NCI-H2196 (cell line): ENCODE measurements at regions not wholly inside any gene's neighbourhood (a gene's known extent, or its start where the extent isn't known, plus 50 kb on each side); places are given as distances from the start of the nearest gene placed in this dataset.
"Not testable (repeated sequence)": the region's sequence is repeated elsewhere in the genome, so short reads cannot be mapped to it uniquely, and the experiment has no call there.

Experiments
- DNase-seq: peaks from one replicate; lab custom pipeline; 2025; ENCODE audit not compliant: unreplicated experiment; lab: John Stamatoyannopoulos, UW

DNA sequence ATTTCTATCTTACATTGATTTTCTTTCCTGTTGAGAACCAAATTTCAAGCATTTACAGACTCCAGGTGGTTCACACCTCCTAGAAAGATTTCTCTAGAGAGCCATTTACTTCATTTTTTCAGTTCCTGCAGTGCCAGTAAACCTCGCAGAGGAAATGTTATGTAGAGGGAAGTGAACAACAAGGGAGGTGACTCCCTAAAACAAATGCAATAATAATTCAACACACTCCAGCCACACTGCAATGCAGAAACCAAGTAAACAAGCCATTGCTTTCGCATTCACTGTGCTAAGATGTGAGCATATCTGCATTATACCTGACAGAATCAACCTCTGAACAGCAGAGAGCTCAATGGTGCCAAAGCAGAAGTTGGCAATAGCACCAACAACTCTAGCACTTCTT lies 215.1 kb downstream of the RBM26 start:
- no peak for DNase-seq

DNA sequence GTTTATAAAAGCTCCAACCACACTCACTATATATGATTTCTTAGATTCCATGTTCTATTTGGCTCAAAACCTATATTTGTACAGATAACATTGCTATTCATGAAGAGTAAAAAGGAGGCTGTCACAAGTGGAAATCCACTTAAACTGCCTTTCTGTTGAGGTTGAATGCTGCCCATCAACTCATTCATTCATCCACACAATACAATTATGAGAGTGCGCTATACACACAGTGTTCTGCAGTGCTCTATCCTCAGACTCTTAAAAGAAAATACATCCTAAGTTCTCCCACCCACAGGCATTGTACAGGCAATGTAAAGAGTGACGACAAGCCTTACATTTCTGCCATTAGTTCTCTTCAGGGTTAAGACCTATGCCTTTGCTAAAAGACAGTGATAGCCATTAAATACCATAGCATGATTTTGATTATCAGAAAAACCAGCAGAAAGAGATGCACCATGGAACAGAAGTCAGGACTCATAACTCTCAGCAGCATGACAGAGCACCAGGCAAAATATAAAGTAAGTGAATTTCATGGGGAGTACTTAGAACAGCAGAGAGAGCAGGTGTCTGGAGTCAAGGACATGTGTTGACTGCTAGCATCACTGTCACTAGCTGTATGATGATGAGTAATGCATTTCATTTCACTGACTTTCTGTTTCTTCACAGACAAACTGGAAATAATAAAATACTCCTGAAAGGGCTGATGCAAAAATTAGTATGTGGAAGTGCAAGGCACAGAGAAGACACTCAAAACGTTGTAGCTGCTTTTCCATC lies 218.0 kb downstream of the RBM26 start:
- no peak for DNase-seq

DNA sequence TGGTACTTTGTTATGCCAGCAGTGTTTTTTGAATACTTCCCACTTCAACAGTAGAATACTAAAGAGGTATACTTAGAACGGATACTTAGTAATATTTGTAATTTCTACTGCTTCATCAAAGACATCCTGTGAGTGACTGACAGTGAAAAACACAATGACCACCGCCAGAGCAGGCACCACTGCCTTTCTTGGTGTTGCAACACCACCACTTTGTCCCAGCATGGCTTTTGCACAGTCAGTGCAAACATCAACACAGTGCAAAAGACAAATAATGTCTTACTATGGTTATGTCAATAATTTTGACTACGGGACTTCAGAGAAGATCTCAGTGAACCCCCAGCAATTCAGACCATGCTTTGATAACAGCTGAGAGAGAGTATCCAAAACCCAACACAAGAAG lies 220.5 kb downstream of the RBM26 start:
- DNase-seq = no peak

DNA sequence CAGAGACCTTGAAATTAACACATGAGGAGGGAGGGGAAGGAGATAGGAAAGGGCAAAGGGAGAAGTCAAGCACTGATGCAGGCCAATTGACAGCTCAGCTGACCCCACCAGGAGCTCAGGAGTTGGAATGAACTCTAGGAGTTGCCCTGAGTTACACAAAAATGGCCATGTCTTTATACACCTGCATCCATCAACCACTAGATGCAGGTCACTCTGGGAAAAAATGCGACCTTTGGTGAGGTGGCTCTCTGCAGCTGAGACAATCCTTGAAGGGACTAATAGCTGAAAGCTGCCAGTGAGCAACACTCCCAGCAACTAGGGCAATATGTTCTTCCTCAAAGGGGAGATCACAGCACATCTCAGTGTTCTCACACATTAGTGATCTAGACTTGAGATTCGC lies 222.8 kb downstream of the RBM26 start:
- no peak for DNase-seq

DNA sequence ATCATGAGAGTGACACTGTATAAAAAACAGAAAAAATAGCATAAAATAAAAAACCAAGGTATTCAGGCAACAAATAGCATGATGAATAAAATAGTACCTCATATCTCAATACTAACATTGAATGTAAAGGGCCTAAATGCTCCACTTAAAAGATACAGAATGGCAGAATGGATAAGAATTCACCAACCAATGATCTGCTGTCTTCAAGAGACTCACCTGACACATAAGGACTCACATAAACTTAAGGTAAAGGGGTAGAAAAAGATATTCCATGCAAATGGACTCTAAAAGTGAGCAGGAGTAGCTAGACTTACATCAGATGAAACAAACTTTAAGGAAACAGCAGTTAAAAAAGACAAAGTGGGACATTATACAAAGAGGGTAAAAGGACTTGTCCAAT lies 232.4 kb downstream of the RBM26 start:
- not testable (repeated sequence) for DNase-seq

DNA sequence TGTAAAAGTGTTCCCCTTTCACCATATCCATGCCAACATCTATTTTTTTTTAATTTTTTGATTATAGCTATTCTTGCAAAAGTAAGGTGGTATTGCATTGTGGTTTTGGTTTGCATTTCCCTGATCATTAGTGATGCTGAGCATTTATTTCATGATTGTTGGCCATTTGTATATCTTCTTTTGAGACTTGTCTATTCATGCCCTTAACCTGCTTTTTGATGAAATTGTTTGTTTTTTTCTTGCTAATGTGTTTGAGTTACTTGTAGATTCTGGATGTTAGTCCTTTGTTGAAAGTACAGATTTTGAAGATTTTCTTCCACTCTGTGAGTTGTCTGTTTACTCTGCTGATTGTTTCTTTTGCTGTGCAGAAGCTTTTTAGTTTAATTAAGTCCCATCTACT lies 233.1 kb downstream of the RBM26 start:
- DNase-seq = not testable (repeated sequence)

DNA sequence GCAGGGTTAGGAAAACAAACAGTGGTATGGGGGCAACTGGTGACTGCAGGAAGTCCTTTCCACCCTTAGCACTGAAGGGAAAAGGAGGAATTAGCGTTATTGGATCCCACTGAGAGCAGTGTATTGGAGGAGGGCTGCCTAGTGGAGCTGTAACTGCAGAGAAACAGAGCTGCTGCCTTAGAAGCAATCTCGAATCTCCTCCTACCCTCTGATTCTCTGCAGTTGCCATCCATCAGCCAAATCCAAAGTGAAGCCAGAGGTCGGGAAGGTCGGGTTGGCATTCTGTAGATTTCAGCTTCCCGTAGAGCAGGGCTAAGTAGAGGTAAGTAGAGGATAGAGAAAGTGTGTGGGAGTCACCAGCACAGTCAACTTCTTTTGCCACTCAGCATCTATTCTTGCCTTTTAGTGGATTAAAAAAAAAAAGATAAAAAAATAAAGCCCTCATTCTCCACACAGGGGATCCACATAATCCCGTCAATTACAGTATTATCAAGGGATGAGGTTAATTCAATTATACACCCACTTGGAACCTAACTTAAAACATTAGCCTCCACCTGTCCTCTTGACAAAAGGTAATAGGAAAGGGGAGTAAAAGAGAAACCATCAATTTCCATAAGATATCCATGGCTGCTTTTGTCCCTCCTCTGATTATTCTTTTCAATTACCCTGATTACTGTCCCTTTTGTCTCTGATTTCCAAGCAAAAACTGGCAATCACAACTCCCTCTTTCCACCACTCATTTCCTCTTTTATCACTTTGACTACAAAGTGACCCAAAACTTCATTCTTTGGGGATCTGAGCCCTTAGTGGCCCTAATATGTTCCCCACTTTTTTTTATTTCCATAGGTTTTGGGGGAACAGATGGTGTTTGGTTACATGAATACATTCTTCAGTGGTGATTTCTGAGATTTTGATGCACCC lies 234.7 kb downstream of the RBM26 start:
- no peak for DNase-seq

DNA sequence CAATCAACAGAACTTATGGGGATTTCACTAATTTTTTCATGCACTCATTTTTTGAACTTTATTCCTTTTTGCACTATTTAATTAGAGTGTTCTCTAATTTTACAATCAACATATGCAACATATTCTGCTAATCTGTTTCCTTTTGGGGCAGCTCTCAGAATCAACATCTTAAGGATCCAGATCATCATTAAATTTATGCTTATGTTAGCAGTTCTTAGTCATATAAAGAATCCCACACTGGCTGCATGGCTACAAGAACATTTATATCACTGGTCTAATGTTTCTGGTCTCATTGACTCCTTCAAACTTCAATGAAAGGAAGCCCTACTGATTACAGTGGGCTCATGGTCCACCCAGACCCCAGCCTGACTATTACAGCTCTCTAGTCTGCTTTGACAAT lies 245.2 kb downstream of the RBM26 start:
- no peak for DNase-seq

DNA sequence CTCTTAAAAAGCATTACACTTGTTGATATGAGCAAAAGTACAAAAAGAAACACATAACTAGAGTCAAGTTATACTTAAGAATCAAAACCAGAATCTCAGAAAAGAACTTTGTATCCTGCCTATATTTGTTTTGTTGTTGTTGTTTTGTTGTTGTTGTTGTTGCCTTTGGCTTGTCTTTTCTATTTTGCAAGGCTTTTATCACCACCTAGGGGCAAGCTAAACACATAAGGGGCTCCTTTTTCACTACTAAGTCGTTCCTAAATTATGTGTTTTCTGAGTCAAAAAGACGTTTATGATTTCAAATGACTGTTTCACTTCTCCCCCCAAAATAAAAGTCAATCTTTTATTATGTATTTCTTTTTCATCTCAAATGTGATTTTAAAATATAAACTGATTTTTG lies 250.2 kb downstream of the RBM26 start:
- no peak for DNase-seq

DNA sequence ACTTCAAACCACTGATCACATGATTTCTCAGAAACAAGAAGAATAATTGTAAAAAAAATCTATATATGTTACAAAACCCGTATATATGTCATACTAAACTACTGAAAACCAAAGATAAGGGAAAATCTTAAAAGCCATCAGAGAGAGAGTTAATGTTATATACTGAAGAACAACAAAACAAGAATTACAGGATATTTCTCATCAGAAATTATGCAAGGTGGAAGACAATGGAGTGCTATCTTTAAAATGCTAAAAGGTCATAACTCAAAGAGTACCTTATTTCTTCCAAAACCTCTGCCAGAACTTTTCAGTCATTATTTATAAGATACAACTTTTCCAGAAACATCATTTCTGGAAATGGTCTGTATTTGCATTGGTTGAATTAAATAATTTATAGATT lies 256.8 kb downstream of the RBM26 start:
- no peak for DNase-seq

DNA sequence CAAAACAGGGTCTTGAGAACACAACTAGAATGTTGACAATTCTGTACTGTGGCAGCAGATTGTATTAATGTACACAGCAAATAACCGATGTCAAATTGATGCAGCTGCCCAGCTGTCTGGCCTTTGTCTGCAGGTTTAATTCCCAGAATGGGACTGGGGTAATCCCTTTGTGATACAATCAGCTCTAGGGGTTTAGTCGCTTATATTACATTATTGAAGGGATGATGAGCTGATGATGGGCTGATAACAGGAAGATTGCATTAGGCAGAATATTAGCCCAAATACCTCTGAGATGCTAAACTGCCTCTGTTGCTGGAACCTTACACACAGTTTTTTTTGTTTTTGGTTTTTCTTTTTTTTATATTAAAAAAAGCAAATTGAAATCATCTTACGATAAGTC lies 265.0 kb downstream of the RBM26 start:
- DNase-seq = no peak

DNA sequence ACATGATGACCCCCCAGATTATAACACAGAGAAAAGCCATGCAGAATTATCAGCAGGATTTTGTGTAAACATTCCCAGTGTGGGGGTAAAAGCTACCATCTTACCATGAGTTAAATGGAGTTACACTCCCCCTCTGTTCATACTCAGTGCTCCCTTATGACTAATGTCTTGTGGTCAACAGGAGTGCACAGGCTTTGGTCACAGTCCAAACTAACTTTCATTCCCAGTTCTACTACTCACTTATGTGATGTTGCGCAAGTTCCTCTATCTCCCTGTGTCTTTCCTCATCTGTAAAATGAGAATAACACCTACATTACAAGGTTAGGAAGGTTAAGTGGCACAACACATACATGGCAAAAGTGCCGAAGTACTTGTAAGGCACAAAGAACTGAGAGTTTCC lies 277.9 kb downstream of the RBM26 start:
- DNase-seq = no peak

DNA sequence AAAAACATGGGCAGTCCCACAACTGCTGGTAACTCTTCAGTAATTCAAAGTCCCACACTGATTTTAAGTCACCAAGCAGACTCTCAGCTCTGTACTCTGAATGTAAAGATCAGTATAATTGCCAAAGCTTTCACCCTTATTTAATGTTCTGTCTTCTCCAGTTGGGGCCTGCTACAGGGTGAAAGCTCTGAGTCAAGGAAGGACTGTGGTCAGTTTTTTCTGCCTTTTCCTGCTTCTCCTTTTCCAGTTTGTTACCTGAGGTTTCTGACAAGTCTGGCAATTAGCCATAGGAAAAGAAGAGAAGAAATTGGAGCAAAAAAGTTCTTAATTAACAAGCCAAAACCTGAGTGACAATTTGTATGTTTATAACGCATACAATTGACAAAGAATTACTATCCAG lies 279.3 kb downstream of the RBM26 start:
- no peak for DNase-seq

DNA sequence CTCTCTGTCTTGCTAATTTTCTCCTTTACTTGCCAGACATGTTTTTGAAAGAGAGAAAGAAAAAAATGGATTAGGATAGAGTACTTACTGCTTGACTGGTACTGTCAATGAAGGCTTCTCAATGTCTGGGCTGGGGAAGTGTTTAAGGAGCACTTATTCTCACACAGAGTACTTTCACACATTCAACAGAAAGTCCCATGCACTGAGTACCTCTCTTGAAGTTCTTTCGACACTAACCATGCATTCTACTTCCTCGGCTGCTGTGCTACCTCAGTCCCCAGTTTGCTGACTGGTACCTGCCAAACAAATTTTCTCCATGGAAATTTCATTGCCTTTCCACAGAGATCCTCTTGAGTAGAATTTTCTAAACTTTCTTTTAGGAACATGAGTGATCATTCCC lies 281.9 kb downstream of the RBM26 start:
- no peak for DNase-seq

DNA sequence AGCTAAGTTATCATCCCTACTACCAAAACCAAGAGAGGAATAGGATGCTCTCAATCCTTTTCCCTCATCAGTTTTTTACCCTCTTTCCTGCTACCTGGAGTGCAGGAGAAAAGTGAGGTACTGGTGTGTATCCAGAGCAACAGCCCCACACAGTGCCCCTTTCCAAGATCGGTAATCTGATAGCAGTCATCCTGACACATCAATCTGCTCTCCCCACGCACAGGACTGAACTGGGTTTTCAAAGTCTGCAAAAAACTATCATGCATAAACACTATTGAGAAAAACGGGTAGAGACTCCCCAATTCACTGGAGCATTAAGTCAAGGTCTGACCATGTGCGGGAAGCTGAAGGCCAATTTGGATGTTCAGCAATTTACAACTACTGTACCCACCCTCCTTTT lies 284.8 kb downstream of the RBM26 start:
- no peak for DNase-seq

DNA sequence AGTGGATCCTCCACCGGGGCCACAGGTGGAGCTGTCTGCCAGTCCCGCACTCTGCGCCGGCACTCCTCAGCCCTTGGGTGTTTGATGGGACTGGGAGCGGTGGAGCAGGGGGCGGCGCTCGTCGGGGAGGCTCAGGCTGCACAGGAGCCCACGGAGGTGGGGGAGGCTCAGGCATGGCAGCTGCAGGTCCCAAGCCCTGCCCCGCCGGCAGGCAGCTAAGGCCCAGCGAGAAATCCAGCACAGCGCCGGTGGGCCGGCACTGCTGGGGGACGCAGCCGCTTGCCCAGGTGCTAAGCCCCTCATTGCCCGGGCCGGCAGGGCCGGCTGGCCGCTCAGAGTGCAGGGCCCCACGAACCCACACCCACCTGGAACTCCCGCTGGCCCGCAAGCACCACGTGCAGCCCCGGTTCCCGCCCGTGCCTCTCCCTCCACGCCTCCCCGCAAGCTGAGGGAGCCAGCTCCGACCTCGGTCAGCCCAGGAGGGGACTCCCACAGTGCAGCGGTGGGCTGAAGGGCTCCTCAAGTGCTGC lies 286.4 kb downstream of the RBM26 start:
- no peak for DNase-seq

DNA sequence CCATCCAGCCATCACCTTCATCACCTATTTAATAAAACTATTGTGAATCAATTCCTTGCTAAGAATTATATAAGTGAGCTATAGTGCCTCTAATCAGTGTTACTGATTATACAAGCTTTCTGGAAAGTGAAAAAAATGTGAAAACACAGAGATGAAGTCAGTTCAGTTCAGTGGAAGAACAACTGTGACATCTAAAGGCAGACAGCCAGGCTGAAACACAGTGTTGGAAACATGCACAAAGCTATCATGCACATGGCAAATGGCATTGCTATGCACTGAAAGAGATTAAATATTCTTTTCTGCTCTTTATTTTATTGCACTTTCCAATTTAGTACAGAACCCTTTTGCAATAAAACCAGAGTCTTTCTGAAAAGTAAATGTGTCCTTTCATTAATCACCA lies 294.0 kb downstream of the RBM26 start:
- DNase-seq = no peak

DNA sequence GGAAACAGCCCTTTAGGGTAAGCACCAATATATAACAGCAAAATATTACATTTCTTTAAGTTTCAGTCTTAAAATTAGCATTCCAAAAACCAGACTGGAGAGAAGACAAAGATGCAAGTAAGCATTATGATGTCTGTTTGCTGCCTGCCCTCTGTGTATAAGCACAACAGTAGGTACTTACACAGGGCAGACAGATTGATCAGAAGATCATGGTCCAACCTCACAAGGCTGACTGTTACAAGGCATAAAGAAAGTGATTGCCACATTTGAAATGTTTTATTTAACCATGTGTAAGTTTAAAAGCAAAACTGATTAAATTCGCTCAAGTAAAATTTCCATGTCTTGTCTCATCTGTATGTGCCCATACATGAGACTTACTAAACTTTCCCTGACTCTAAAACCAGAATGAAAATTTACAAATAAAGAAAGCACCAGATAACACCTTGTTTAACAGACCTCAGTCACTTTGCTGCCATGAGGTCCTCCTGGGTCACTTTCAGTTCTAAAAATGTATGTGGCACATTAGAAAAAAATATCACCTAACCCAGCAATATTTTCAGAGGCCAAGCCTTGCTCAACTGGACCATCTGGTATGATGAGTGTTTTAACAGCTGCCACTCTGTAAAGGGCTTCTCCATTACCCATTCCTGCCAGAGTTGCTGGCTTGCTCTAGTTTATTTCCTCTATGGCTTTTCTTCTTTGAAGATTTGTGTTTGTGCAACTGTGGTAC lies 297.0 kb downstream of the RBM26 start:
- DNase-seq = peak; percentile 31

DNA sequence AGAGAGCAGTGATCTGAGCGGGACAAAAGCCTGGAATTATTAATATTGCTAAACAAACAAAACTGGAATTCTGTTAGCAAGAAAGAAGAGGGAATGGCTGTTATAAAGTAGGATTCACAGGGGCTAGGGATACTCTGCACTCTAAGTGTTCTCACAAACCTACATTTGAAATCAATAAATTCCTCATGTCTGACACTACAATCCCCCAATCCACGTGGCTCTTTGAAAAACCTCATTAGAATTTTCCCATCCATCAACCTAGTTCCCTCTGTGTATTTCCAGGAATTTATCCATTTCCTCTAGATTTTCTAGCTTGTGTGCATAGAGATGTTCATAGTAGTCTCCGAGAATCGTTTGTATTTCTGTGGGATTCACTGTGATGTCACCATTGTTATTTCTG lies 307.5 kb downstream of the RBM26 start:
- DNase-seq = no peak

DNA sequence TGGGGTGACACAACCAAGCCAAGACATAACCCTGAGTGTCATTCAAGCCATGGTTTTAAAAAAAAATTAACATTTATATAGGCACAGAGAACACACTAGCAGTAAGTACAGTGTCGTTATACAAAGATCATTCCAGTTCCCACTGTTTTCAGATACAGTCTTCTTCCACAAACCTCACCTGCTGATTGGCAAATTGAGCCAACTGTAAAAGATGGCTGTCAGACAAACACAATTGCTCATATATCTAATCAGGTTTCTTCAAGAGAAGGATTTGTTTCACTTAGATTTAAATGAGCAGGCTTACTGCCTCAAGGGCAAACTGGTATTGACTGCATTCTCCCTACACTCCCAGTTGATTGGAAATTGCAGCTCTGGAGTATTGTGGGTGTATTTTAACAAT lies 308.9 kb downstream of the RBM26 start:
- no peak for DNase-seq

DNA sequence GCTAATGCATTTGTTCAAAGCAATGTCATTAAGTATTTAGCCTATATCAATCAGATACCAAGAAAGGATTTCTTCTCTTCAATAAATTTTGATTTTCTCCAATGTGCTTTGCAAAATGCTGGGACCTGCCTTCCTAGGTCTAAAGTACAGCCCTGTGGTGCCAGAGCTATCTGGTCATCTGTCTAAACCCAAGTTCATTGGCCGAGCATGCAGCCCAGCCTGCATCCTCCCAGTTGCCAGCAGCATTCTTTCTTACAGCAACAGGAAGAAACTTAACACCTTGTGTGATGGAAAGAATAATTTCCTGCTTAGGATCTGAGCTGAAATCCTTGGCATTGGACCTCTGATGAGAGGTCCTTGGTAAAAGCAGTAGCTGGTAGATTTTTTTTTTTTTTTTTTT lies 310.0 kb downstream of the RBM26 start:
- DNase-seq = no peak
